Gastrocnemius medialis (tissue), 4 donors: ENCODE measurements at regions not wholly inside any gene's neighbourhood (a gene's known extent, or its start where the extent isn't known, plus 50 kb on each side); places are given as distances from the start of the nearest gene placed in this dataset.
"Not testable (repeated sequence)": the region's sequence is repeated elsewhere in the genome, so short reads cannot be mapped to it uniquely, and the experiment has no call there.

Experiments
- ATAC-seq, 2 donors: fragments of 150-250 bp; one replicate each; pipeline ENCODE4 v1.9.1; 2016
- DNase-seq, 2 donors: peaks; one replicate each; pipeline ENCODE4 v3.0.0-alpha.2; 2019
- H3K27ac ChIP-seq, 4 donors: fragments of 200-600 bp; sonication (generic); 1 replicate in 1 of 4; 2 replicates in 3 of 4; pipeline ENCODE4 v1.5.1; 2016 to 2018; ENCODE audit warnings: mild to moderate bottlenecking in 2 of 4, moderate library complexity in 1 of 4
- H3K27me3 ChIP-seq, 3 donors: fragments of 200-600 bp; sonication (generic) in 2 of 3; 1 replicate in 1 of 3; 2 replicates in 2 of 3; pipeline versions ENCODE4 v1.5.1 to v1.6.0; 2016 to 2019; ENCODE audit warnings: mild to moderate bottlenecking in 1 of 3, moderate library complexity in 1 of 3
- H3K36me3 ChIP-seq, 2 donors: fragments of 200-600 bp; sonication (generic) in 1 of 2; one replicate each; pipeline ENCODE4 v1.5.1; 2017 to 2018
- H3K4me1 ChIP-seq, 2 donors: fragments of 200-600 bp; sonication (generic) in 1 of 2; one replicate each; pipeline ENCODE4 v1.5.1; 2016 to 2017; ENCODE audit warnings: mild to moderate bottlenecking in 2 of 2
- H3K4me3 ChIP-seq, 4 donors: fragments of 200-600 bp; sonication (generic) in 3 of 4; 1 replicate in 1 of 4; 2 replicates in 3 of 4; pipeline ENCODE4 v1.5.1; 2016 to 2019; ENCODE audit warnings: mild to moderate bottlenecking in 2 of 4
- H3K9me3 ChIP-seq, 3 donors: fragments of 200-600 bp; sonication (generic) in 2 of 3; 1 replicate in 1 of 3; 2 replicates in 2 of 3; pipeline ENCODE4 v1.5.1; 2016 to 2019
- POLR2A ChIP-seq, 2 donors: fragments of 450-650 bp; IDR thresholded peaks; one replicate each; pipeline ENCODE4 v1.6.1; 2017; ENCODE audit warnings: antibody characterized with exemption in 2 of 2, mild to moderate bottlenecking in 2 of 2, moderate library complexity in 2 of 2
- in situ Hi-C, 4 donors: fragments of 200-750 bp; cut with MboI; loops; one replicate each; pipeline versions ENCODE4 v1.15.0 to v1.8.0; 2017; ENCODE audit warnings: low sequenced_read_pairs in 4 of 4
- intact Hi-C: fragments of 100-400 bp; cut with DNase I; formaldehyde crosslinking; loops from one replicate; pipeline ENCODE4 v1.15.1; 2023; ENCODE audit warnings: low total_unique reads
- TF ChIP-seq, protein P1 (sequence below), 5 experiments: fragments of 450-650 bp in 3 of 5; fragments of 200-600 bp in 2 of 5; sonication (generic) in 2 of 5; IDR thresholded peaks in 4 of 5; conservative IDR thresholded peaks in 1 of 5; 1 replicate in 4 of 5; 2 replicates in 1 of 5; pipeline ENCODE4 v1.5.1; 2016 to 2019; ENCODE audit warnings: antibody characterized with exemption in 5 of 5, mild to moderate bottlenecking in 3 of 5, moderate library complexity in 3 of 5

DNA sequence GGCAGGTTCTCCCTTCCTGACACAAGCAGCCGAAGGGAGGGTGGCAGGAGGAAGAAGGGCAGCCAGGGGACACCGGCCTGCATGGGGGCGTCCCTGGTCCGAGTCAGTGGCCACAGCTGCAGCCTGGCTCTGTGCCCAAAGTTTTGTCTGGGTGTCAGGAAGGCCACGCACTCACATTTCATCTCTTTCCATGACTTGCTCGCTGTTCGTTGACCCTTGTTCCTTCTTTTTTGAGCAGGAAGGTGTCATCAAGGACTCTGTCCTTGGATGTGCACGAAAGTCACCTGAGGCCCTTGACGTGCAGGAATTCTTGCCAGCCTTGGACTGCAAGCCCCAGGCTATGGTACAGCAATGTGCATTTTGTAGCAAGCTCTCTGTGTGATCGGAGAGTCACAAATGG lies 93.3 kb downstream of the TNFRSF13B start:
- Histone ChIP-seq H3K27me3 (no peaks in the 10 kb centered on the region), H3K27ac (no peak overlapping the region), H3K4me3 (no peak overlapping the region), H3K4me1 (no peaks in the 10 kb centered on the region), H3K9me3 (no peaks in the 10 kb centered on the region), H3K36me3 (no peaks in the 10 kb centered on the region)
- in situ Hi-C loops (no loop called here), intact Hi-C loops (no loop called here)
- ATAC-seq (no peak), DNase-seq (no peak)
- TF ChIP-seq, protein P1, sequence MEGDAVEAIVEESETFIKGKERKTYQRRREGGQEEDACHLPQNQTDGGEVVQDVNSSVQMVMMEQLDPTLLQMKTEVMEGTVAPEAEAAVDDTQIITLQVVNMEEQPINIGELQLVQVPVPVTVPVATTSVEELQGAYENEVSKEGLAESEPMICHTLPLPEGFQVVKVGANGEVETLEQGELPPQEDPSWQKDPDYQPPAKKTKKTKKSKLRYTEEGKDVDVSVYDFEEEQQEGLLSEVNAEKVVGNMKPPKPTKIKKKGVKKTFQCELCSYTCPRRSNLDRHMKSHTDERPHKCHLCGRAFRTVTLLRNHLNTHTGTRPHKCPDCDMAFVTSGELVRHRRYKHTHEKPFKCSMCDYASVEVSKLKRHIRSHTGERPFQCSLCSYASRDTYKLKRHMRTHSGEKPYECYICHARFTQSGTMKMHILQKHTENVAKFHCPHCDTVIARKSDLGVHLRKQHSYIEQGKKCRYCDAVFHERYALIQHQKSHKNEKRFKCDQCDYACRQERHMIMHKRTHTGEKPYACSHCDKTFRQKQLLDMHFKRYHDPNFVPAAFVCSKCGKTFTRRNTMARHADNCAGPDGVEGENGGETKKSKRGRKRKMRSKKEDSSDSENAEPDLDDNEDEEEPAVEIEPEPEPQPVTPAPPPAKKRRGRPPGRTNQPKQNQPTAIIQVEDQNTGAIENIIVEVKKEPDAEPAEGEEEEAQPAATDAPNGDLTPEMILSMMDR (IDR thresholded peaks at IDR 0.05 in 4 of 5, conservative IDR thresholded peaks at IDR 0.05 in 1 of 5), result no peak
- no peak for TF ChIP-seq POLR2A (IDR thresholded peaks at IDR 0.05)

- ATAC-seq (no peak), DNase-seq (no peak)
- TF ChIP-seq, protein P1 (IDR thresholded peaks at IDR 0.05 in 4 of 5, conservative IDR thresholded peaks at IDR 0.05 in 1 of 5), result no peak
- TF ChIP-seq POLR2A (IDR thresholded peaks at IDR 0.05), result no peak
- Histone ChIP-seq H3K27me3 (no peaks in the 10 kb centered on the region), H3K4me1 (no peaks in the 10 kb centered on the region), H3K4me3 (no peak overlapping the region), H3K36me3 (no peaks in the 10 kb centered on the region), H3K9me3 (no peaks in the 10 kb centered on the region), H3K27ac (no peak overlapping the region)
- intact Hi-C loops, result no loop called here
- in situ Hi-C loops, result no loop called here
These were observed 93.8 kb downstream of the TNFRSF13B start for GRCh38 chr17:16878084-16878483.

GRCh38 chr17:16877099-16877498 lies 94.8 kb downstream of the TNFRSF13B start:
- TF ChIP-seq, protein P1 (IDR thresholded peaks at IDR 0.05 in 4 of 5, conservative IDR thresholded peaks at IDR 0.05 in 1 of 5), result no peak
- no peak for TF ChIP-seq POLR2A (IDR thresholded peaks at IDR 0.05)
- intact Hi-C loops (no loop called here), in situ Hi-C loops (no loop called here)
- no peaks in the 10 kb centered on the region for H3K4me1 ChIP-seq
- no peaks in the 10 kb centered on the region for H3K27me3 ChIP-seq
- no peak overlapping the region for H3K4me3 ChIP-seq
- ATAC-seq, result no peak
- no peak overlapping the region for H3K27ac ChIP-seq
- H3K36me3 ChIP-seq, result no peaks in the 10 kb centered on the region
- H3K9me3 ChIP-seq, result no peaks in the 10 kb centered on the region
- DNase-seq, result no peak

DNA sequence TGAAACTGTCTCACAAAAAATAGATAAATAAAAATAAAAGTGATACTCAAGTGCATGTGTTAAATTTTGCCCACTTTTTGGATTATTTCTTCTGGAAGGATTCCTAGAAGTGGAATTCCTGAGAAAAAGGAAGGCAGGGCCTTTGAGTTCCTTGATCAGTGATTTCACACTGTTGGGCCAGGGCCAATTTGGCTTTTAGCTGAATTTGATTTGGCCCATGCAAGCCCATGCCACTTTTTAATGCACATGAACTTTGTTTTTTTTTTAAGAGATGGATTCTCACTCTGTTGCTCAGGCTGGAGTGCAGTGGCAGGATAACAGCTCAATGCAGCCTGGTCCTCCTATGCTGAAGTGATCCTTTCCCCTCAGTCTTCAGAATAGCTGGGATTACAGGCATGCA lies 96.3 kb downstream of the TNFRSF13B start:
- ATAC-seq, result no peak

DNA sequence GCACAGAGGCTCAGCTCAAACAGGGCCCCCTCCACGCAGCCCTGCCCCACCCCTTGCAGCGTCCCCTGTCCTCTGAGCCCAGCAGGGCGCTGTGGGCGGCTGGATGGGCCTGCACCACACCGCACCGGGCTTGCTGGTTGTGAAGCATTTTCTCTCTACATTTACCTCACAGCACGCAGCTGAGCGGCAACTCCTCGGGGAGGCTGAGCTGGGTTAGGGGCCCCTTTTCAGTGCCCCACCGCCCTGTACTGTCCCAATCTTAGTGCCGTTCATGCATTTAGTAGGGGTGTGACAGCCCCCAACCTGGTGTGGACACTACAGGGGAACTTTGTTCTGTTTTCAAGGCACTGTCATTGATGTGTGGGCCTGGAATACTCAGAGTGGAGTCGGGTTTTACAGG lies 97.7 kb downstream of the TNFRSF13B start:
- in situ Hi-C loops, ATAC-seq, H3K27ac ChIP-seq, DNase-seq, H3K4me3 ChIP-seq, H3K9me3 ChIP-seq, H3K36me3 ChIP-seq, H3K4me1 ChIP-seq, H3K27me3 ChIP-seq, intact Hi-C loops: not testable (repeated sequence)

More for the DNA sequence above, 96.3 kb downstream of the TNFRSF13B start:
- Histone ChIP-seq H3K27ac (no peak overlapping the region), H3K36me3 (no peaks in the 10 kb centered on the region), H3K27me3 (no peaks in the 10 kb centered on the region), H3K9me3 (no peaks in the 10 kb centered on the region), H3K4me3 (no peak overlapping the region), H3K4me1 (no peaks in the 10 kb centered on the region)
- intact Hi-C loops (no loop called here), in situ Hi-C loops (no loop called here)
- DNase-seq, result no peak
- no peak for TF ChIP-seq POLR2A (IDR thresholded peaks at IDR 0.05)
- TF ChIP-seq, protein P1 (IDR thresholded peaks at IDR 0.05 in 4 of 5, conservative IDR thresholded peaks at IDR 0.05 in 1 of 5), result no peak
